Omental fat pad (tissue), 3 donors: ENCODE measurements at regions not wholly inside any gene's neighbourhood (a gene's known extent, or its start where the extent isn't known, plus 50 kb on each side); places are given as distances from the start of the nearest gene placed in this dataset.

ENCODE experiments used
- ATAC-seq: fragments of 150-250 bp; one replicate; pipeline ENCODE4 v1.9.1; 2016; ENCODE audit warnings: mild to moderate bottlenecking, moderate library complexity; ENCODE audit not compliant: low FRiP score
- DNase-seq: peaks from one replicate; pipeline ENCODE4 v3.0.0-alpha.2; 2019; ENCODE audit warnings: low spot score
- TF ChIP-seq, protein P1 (sequence below), 3 donors: fragments of 450-650 bp; IDR thresholded peaks; one replicate each; pipeline ENCODE4 v1.5.1; 2016 to 2017; ENCODE audit warnings: antibody characterized with exemption in 3 of 3, mild to moderate bottlenecking in 3 of 3, moderate library complexity in 2 of 3

DNA sequence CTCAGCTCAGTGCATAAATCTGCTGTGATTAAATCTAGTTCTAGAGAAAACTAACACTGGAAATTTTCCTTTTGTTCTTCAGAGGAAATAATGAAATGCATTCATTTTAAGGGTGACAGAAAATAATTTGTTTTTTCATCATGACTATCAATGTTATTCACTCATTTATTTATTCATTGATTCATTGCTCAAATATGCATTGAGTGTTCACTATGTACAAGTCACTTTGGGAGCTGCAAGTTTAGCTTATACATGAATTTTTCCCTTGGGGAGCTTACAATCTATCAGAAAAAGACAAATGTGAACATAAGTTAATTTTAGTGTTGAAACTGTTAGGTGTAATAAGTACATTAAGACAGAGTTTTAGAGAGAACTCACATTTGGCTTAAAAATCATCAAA is 897.8 kb downstream of the CENPC start:
- TF ChIP-seq, protein P1, sequence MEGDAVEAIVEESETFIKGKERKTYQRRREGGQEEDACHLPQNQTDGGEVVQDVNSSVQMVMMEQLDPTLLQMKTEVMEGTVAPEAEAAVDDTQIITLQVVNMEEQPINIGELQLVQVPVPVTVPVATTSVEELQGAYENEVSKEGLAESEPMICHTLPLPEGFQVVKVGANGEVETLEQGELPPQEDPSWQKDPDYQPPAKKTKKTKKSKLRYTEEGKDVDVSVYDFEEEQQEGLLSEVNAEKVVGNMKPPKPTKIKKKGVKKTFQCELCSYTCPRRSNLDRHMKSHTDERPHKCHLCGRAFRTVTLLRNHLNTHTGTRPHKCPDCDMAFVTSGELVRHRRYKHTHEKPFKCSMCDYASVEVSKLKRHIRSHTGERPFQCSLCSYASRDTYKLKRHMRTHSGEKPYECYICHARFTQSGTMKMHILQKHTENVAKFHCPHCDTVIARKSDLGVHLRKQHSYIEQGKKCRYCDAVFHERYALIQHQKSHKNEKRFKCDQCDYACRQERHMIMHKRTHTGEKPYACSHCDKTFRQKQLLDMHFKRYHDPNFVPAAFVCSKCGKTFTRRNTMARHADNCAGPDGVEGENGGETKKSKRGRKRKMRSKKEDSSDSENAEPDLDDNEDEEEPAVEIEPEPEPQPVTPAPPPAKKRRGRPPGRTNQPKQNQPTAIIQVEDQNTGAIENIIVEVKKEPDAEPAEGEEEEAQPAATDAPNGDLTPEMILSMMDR (IDR thresholded peaks at IDR 0.05) = no peak
- no peak for DNase-seq
- ATAC-seq = no peak

- DNase-seq (no peak), ATAC-seq (no peak)
- TF ChIP-seq, protein P1 (IDR thresholded peaks at IDR 0.05) = no peak
These were observed 904.9 kb downstream of the CENPC start for GRCh38 chr4:66640233-66640990.

DNA sequence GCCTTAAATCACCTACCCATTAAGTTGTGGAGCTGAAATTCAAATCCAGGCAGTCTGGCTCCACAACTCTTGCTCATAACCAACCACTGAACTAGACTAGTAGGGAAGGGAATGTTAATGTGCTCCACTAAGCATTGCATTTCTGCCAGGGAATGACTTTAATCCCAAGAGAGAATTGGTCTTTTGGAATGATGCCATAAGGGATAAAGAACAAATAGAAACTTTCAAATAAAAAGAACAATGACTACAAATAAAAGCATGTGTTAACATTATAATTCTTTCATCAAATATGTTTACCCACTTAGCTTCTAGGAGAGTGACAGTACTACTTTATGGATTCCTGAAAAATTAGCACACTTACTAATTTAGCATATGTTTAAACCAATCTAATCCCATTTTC is 905.9 kb downstream of the CENPC start:
- DNase-seq (no peak), ATAC-seq (no peak)
- TF ChIP-seq, protein P1 (IDR thresholded peaks at IDR 0.05) = no peak

GRCh38 chr4:66636349-66636748 is 909.0 kb downstream of the CENPC start:
- no peak for DNase-seq
- ATAC-seq = no peak
- TF ChIP-seq, protein P1 (IDR thresholded peaks at IDR 0.05) = no peak

DNA sequence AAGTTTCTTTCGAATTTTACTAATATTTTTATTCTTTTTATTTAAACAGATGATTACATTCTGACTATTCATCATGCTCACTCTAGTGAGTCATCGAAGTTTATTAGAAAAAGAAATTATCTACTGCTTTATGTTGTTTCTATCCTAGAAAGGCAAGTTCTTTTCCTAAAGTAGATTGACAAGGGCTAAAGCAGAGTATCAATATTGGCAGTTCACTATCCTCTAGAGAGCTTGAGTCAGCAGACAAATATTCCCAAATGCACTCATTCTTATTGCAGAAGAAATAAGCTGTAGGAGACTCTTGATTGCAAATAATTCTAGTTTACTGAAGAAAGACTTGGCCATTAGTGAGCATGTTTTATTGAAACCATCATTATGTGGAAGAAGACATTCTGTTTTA is 911.8 kb downstream of the CENPC start:
- DNase-seq = no peak
- TF ChIP-seq, protein P1 (IDR thresholded peaks at IDR 0.05) = no peak
- no peak for ATAC-seq

- DNase-seq = no peak
- no peak for ATAC-seq
- TF ChIP-seq, protein P1 (IDR thresholded peaks at IDR 0.05) = no peak
These were observed 915.4 kb downstream of the CENPC start for GRCh38 chr4:66629927-66630326.

GRCh38 chr4:66628146-66628545 is 917.2 kb downstream of the CENPC start:
- DNase-seq (no peak), ATAC-seq (no peak)
- TF ChIP-seq, protein P1 (IDR thresholded peaks at IDR 0.05) = no peak
